Peyer's patch (tissue), 4 donors: ENCODE measurements at regions not wholly inside any gene's neighbourhood (a gene's known extent, or its start where the extent isn't known, plus 50 kb on each side); places are given as distances from the start of the nearest gene placed in this dataset.

Experiments used
- CTCF ChIP-seq, 6 experiments: fragments of 450-650 bp in 4 of 6; fragments of 200-600 bp in 2 of 6; sonication (generic) in 1 of 6; IDR thresholded peaks; one replicate each; pipeline ENCODE4 v1.5.1; 2017 to 2019; ENCODE audit warnings: antibody characterized with exemption in 6 of 6, mild to moderate bottlenecking in 3 of 6, moderate library complexity in 1 of 6
- POLR2A ChIP-seq, 2 donors: fragments of 450-650 bp; IDR thresholded peaks; one replicate each; pipeline ENCODE4 v1.5.1; 2017; ENCODE audit warnings: antibody characterized with exemption in 2 of 2, mild to moderate bottlenecking in 2 of 2, moderate library complexity in 2 of 2

- TF ChIP-seq CTCF (IDR thresholded peaks at IDR 0.05), result no peak
- TF ChIP-seq POLR2A (IDR thresholded peaks at IDR 0.05), result no peak
Measured at GRCh38 chr14:89639687-89640086, 222.7 kb upstream of the FOXN3 start.
